HG03469 (cell line): ENCODE measurements at regions not wholly inside any gene's neighbourhood (a gene's known extent, or its start where the extent isn't known, plus 50 kb on each side); places are given as distances from the start of the nearest gene placed in this dataset.

Experiments used
- ATAC-seq: cut with Tn5 transposase; IDR thresholded peaks from one replicate; pipeline ENCODE4 v1.9.1; 2021; ENCODE audit warnings: mild to moderate bottlenecking, moderate library complexity, moderate number of reproducible peaks; ENCODE audit not compliant: unreplicated experiment

DNA sequence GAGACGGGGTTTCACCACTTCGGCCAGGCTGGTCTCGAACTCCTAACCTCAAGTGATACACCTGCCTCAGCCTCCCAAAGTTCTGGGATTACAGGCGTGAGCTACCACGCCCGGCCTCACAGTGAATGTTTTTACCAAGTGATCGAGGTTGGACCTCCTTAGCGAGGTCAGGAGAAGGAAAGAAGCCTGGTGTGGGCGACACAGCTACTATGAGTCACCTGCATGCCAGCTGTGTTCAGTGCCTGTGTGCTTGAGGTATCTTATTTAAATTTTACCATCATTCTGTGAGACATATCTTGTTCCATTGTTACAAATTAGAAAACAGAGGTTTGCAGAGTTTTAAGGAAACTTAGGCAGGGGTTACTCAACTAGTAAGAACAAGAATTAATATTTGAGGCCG is 174.8 kb upstream of the DYNLRB2 start:
- ATAC-seq, result no peak

DNA sequence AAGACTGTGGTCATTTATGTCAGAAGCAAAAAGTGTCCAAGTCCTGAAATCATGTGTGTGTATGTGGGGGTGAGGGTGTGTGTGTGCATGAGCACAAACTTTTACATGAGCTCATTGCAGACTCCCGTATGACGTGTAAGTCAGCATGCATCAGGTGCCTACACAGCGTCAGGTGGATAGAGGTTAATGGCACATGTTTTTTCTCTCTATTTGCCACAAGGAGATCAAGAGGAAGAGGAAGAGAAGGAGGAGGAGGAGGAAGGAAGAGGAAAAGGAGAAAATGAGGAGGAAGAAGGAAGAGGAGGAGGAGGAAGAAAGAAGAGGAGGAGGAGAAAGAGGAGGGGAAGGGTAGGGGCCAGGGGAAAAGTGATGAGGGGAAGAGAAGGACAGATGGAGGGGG is 178.0 kb upstream of the DYNLRB2 start:
- ATAC-seq, result no peak

- ATAC-seq, result no peak
Observed at GRCh38 chr16:80356365-80356764, 184.4 kb upstream of the DYNLRB2 start.

GRCh38 chr16:80355335-80355734 is 185.5 kb upstream of the DYNLRB2 start:
- no peak for ATAC-seq

DNA sequence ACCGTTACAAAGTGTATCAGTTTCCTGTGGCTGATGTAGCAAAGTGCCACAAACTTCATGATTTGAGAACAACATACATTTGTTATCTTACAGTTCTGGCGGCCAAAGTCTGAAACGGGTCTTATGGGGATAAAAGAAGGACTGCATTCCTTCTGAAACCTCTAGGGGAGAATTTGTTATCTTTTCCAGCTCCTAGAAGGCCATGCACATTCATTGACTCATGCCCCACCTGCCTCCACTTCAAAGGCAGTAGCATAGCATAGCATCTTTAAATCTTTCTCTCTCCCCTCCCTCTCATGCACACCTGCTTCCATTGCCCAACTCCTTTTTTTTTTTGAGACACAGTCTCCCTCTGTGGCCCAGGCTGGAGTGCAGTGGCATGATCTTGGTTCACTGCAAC is 190.7 kb upstream of the DYNLRB2 start:
- ATAC-seq, result no peak

DNA sequence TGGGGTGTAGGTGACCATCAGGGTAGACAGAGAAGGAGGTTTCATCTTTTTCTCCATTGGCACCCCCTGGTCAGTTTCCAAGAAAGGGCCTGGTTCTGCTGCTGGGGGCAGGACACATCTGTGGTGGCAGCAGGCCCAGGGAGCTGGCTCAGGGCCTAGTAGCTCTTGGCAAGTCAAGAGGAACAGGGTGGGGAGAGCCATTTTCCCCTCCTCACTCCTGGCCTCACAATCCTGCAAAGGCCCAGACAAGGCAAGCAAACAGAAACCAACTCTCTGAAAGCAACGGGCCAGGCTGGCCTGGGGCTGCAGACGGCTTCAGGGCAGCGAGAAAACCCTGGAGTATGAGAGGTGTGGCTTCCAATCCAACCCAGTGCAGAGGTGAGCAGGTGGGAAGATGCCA is 192.9 kb upstream of the DYNLRB2 start:
- no peak for ATAC-seq

- no peak for ATAC-seq
Observed at GRCh38 chr16:80347002-80347401, 193.8 kb upstream of the DYNLRB2 start.

DNA sequence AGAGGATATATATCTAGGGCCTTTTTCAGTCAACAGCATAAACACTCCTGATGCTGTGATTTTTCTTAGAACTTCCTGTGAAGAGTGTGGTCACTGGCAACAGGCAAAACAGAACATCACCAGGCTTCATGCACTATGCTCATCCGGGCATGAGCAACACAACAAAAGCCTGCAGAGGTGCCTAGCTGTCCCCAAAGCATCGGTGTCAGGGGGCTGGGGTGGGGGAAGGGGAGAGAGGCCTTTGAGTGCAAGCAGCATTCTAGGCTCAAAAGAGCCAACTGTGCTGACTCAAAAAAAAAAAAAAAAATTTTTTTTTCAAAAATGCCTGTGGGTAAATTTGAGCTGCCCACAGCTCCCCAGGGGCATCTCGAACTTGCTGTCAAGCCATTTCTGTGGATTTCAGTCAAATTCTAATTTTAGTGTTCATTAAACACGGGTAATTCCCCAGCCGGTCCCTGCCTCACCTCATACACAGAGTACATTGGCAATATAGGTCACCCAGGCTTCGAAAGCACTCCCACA is 194.6 kb upstream of the DYNLRB2 start:
- peak; percentile 79 for ATAC-seq

GRCh38 chr16:80345701-80346100 is 195.1 kb upstream of the DYNLRB2 start:
- no peak for ATAC-seq

DNA sequence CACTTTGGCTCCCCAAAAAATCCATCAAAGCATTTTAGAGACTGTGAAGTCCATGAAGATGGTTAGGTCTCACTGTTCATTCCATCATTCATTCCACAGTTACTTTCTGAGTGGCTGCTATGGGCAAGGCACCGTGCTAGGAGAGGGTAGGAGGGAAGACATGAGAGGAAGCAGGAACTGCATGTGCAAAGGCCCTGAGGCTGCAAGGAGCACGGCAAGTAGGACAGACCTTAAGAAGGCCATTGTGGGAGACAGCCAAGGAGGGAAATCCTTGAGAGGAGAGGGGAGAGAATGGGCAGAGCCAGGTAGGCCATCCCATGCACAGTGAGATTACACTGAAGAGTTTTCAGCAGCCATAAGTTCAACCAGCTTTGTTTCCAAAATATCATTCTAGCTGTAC is 196.2 kb upstream of the DYNLRB2 start:
- ATAC-seq, result no peak

DNA sequence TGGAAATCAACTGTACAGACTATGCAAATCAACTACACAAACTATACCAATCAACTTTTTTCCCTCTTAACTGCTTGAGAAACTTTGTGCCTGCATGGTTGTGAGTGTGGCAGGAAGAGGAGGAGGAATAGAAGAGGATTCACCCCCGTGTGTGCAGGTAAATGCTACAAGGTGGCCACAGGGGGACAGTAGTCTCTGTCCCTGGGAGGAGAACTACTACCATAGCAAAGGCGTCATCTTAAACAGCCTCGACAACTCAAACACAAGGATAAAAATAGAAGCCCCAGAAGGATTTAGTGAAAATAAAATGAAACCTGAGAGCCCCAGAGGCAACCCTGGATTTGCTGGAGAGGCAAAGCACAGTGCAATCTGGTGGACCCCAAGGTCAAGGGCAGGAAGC is 199.5 kb upstream of the DYNLRB2 start:
- no peak for ATAC-seq

DNA sequence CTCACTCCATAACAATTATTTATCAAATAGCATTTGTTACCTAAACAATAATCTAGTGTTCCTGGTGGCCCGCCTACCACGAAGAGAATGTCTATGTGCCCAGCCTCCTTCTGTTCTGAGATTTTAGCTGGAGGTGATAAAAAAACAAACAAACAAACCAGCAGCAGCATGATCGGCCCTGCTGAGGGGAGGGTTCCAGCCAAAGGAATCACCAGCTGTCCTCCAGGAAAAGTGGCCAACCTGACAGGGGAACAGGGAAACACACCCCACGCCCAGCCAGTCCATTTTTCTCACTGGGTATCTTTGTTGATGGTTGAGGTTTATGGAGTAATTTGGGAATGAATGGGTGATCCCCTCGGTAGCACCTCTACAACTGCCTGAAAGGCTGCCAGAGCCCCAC is 203.0 kb upstream of the DYNLRB2 start:
- no peak for ATAC-seq

DNA sequence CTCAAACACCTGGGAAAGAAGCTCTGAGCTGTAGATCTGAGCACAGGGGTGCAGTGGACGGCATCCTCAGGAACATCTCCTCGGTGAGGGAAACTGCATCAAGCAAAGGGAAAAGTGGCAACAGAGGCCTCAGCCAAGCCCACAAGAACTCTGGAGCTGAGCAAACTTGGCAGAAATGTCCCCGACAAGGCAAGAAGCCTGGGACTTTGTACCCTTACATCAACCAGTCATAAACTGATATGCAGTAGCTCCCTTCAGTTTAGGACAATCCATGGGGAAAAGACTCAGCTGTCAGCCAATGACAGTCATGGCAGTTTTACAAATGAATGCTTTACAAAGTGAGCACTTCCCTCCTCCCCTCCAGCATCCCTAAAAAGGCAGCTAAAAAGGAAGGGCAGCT is 210.0 kb upstream of the DYNLRB2 start:
- no peak for ATAC-seq

- no peak for ATAC-seq
Observed at GRCh38 chr16:80330150-80330549, 210.6 kb upstream of the DYNLRB2 start.

DNA sequence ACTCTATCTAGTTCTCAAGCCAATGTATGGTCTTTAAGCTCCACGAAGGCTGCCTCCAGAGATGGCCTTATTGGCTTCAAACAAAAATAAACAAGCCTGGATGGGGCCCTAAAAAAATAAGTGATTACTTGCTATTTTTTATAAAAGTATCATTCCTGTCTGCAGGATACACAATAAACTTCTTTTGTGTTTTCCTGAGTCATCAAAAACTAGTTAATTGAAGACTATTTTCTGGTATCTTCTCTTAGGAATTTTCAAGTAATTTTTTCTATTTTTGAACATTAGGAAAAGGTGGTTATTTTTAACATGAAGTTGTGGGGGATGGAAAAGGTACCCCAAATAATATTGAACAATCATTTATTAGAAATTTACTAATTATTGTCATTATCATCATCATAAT is 213.1 kb upstream of the DYNLRB2 start:
- ATAC-seq, result no peak

DNA sequence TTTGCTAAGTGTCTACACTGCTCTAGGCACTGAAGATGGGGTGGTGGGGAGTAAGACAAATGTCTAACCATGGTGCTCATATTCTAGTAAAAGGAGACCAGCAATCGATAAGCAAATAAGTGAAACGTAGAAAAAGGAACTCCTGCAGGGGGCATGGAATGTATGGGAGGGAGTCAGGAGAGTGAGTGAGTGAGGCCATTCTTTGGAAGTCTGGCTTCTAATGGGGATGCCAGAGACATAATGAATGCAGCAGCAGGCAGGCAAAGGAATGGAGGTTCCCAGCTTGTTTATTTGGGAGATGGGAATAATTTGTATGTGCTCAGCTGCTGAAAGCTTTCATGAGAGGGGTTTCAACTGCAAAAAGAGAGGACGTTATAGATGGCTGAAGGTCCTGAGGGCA is 216.4 kb upstream of the DYNLRB2 start:
- no peak for ATAC-seq

DNA sequence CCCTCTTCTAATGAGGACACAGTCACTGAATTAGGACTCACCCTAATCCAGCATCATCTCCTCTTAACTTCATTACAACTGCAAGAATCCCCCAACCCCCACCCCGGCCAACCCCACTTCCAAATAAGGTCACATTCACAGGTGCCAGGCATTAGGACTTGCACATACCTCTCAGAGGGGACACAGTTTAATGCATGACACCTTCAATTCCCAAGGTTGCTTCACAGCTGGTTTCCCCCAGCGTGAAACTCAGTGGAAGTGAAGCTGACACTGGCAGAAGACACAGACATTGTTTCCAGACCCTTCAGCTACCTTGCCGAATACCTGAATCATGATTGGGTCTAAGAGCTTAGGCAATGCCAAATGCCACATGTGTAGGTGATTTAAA is 217.0 kb upstream of the DYNLRB2 start:
- ATAC-seq, result no peak

DNA sequence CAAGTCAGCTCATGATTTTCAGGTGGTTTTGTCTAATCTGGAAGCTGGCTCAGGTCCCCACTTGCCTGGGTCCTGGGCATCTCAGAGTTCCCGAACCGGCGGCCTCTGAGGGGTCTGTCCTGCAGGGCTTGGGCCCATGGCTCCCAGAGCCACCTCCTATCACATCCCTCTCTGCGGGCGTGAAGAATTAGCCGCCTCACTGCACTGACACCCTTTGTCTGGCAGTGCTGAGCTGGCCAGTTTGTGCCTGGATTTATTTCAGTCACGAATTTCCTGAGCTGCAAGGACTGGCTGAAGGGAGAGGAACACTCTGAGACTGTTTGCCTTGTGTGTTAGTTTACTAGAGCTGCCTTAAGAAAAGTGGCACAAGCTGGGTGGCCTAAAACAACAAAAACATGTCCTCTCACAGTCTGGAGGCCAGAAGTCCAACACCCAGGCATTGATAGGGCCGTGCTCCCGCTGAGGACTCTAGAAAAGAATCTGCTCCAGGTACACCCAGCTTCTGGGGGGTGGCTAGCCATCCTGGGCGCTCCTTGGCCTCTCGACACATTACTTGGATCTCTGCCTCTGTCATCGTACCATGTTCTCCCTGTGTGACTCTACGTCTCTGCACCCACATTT is 217.5 kb upstream of the DYNLRB2 start:
- no peak for ATAC-seq

- no peak for ATAC-seq
Observed at GRCh38 chr16:80319181-80319580, 221.6 kb upstream of the DYNLRB2 start.

DNA sequence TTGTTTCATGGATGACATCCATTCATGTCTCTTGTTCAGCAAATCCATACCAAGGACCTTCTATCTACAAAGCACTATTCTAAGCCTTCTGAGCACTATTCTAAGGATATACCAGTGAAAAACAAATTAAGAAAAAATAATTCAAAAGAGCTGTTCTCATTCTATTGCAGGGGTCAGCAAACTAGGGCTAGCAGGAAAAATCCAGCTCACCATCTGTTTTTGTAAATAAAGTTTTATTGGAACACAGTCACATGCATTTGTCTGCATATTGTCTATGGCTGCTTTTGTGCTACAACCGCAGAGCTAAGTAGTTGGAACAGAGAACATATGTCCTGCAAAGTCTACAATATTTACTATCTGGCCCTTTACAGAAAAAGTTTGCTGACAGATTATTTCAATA is 222.7 kb upstream of the DYNLRB2 start:
- no peak for ATAC-seq

DNA sequence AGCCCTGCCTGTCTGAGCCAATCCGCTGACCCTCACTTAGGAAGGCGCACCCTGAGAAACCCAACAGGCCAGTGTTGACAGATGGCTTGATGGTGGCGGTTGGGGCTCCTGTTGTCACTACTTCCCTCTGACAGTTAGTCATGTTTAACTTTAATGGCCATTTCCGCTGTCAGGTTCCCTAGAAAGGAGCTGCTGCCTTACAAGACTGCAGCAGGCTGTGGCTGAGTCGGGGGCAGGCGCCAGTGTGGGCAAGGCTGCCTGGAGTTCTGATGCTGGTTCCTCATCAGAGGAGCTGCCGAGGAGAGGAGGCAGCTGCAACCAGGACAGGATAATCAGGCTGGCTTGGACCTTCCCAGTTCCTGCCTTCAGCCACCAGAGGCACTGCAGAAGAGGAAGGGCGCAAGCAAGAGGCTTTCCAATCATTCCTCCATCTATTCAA is 223.2 kb upstream of the DYNLRB2 start:
- no peak for ATAC-seq

- ATAC-seq, result no peak
Observed at GRCh38 chr16:80317116-80317515, 223.7 kb upstream of the DYNLRB2 start.

DNA sequence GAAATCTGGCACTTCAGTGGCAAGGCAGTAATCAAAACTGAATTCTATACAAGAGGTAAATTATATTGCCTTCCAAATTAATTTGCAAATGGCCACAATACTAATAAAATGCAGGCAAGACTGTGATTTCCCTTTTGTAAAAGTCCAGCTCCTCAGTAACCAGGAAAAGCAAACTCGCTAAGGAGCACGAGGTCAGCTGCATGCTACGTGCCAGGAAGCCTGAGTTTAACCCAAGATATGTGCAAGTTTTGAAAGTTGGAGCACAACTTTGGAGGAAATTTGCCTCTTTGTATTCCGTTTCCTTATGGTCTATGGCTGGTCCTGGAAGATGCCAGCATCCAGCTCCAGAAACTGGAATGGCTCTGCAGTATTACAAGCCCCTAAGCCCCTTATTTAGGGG is 226.8 kb upstream of the DYNLRB2 start:
- no peak for ATAC-seq
